GM23338 (cell line): ENCODE measurements at regions not wholly inside any gene's neighbourhood (a gene's known extent, or its start where the extent isn't known, plus 50 kb on each side); places are given as distances from the start of the nearest gene placed in this dataset.

Source experiments
- ATAC-seq: fragments of 200-7000 bp; cut with Tn5 transposase; 3 replicates; pipeline ENCODE4 v1.9.1; 2020
- DNase-seq: peaks from one replicate; pipeline ENCODE4 v3.0.0-alpha.2; 2015; ENCODE audit warnings: low spot score
- H2AFZ ChIP-seq: fragments of 200-600 bp; sonication (generic); 2 replicates; pipeline ENCODE4 v1.8.0; 2016; ENCODE audit warnings: antibody characterized with exemption, mild to moderate bottlenecking, moderate library complexity
- H3F3A ChIP-seq: fragments of 200-600 bp; sonication (generic); replicated peaks from 2 replicates; pipeline ENCODE4 v1.8.0; 2017; ENCODE audit warnings: antibody characterized with exemption, mixed run types, low read depth
- H3K27ac ChIP-seq: fragments of 200-600 bp; sonication (generic); 2 replicates; pipeline ENCODE4 v1.6.1; 2016; ENCODE audit warnings: low read depth
- H3K27me3 ChIP-seq: fragments of 200-600 bp; sonication (generic); 2 replicates; pipeline ENCODE4 v1.8.0; 2016; ENCODE audit warnings: mild to moderate bottlenecking, mixed run types, moderate library complexity; ENCODE audit not compliant: insufficient read depth
- H3K36me3 ChIP-seq: fragments of 200-600 bp; sonication (generic); 2 replicates; pipeline ENCODE4 v1.8.0; 2016; ENCODE audit warnings: mild to moderate bottlenecking; ENCODE audit not compliant: insufficient read depth
- H3K4me1 ChIP-seq: fragments of 200-600 bp; sonication (generic); 2 replicates; pipeline ENCODE4 v1.8.0; 2016; ENCODE audit warnings: mild to moderate bottlenecking, moderate library complexity; ENCODE audit not compliant: insufficient read depth
- H3K4me2 ChIP-seq: fragments of 200-600 bp; sonication (generic); 2 replicates; pipeline ENCODE4 v1.7.1; 2017; ENCODE audit warnings: mixed run types
- H3K4me3 ChIP-seq: fragments of 200-600 bp; sonication (generic); 2 replicates; pipeline ENCODE4 v1.6.1; 2016; ENCODE audit warnings: mixed run types
- H3K79me2 ChIP-seq: fragments of 200-600 bp; sonication (generic); replicated peaks from 2 replicates; pipeline ENCODE4 v1.8.0; 2017; ENCODE audit warnings: mild to moderate bottlenecking; ENCODE audit not compliant: insufficient read depth
- H3K9me2 ChIP-seq: fragments of 200-600 bp; sonication (generic); 2 replicates; pipeline ENCODE4 v1.8.0; 2017; ENCODE audit not compliant: insufficient read depth
- H4K20me1 ChIP-seq: fragments of 200-600 bp; sonication (generic); replicated peaks from 2 replicates; pipeline ENCODE4 v1.8.0; 2017; ENCODE audit warnings: mild to moderate bottlenecking; ENCODE audit not compliant: insufficient read depth
- H3K27ac Mint-ChIP-seq: 2 replicates; pipeline ENCODE4 v1.8.0; 2020; ENCODE audit warnings: inconsistent platforms, mild to moderate bottlenecking, moderate library complexity, mixed read lengths
- H3K27me3 Mint-ChIP-seq: 3 replicates; pipeline ENCODE4 v1.8.0; 2022; ENCODE audit warnings: low read depth, mild to moderate bottlenecking, moderate library complexity, mixed read lengths, inconsistent platforms; ENCODE audit not compliant: insufficient read depth, poor library complexity
- H3K36me3 Mint-ChIP-seq: 3 replicates; pipeline ENCODE4 v1.8.0; 2021; ENCODE audit warnings: low read depth, mild to moderate bottlenecking, inconsistent platforms, moderate library complexity, mixed read lengths
- H3K4me1 Mint-ChIP-seq: 3 replicates; pipeline ENCODE4 v1.8.0; 2020; ENCODE audit warnings: mild to moderate bottlenecking, inconsistent platforms, mixed read lengths
- H3K4me3 Mint-ChIP-seq: 3 replicates; pipeline ENCODE4 v1.8.0; 2021; ENCODE audit warnings: moderate library complexity, mild to moderate bottlenecking, inconsistent platforms, mixed read lengths
- H3K9me3 Mint-ChIP-seq: 3 replicates; pipeline ENCODE4 v1.8.0; 2020; ENCODE audit warnings: moderate library complexity, mild to moderate bottlenecking, inconsistent platforms, mixed read lengths
- CREB1 ChIP-seq: fragments of 250-450 bp; sonication (Bioruptor Pico); IDR thresholded peaks from 2 replicates; pipeline ENCODE4 v1.5.0; 2020; ENCODE audit warnings: low read depth, mild to moderate bottlenecking, moderate library complexity
- ETS1 ChIP-seq: IDR thresholded peaks from 2 replicates; pipeline ENCODE4 v1.6.1; 2016; ENCODE audit warnings: antibody characterized with exemption
- EZH2 ChIP-seq: fragments of 200-600 bp; sonication (generic); IDR thresholded peaks from one replicate; pipeline ENCODE4 v1.8.0; 2017; ENCODE audit warnings: antibody characterized with exemption, mild to moderate bottlenecking, low read depth; ENCODE audit not compliant: unreplicated experiment
- EZH2phosphoT487 ChIP-seq: fragments of 200-600 bp; sonication (generic); IDR thresholded peaks from one replicate; pipeline ENCODE4 v1.8.1; 2018; ENCODE audit warnings: antibody characterized with exemption; ENCODE audit not compliant: unreplicated experiment
- JUNB ChIP-seq: IDR thresholded peaks from one replicate; pipeline ENCODE4 v1.6.1; 2016; ENCODE audit warnings: antibody characterized with exemption; ENCODE audit not compliant: unreplicated experiment
- NANOG ChIP-seq: IDR thresholded peaks from 2 replicates; pipeline ENCODE4 v1.6.1; 2016; ENCODE audit warnings: antibody characterized with exemption, borderline replicate concordance
- POLR2AphosphoS5 ChIP-seq: IDR thresholded peaks from 2 replicates; pipeline ENCODE4 v1.6.1; 2016; ENCODE audit warnings: antibody characterized with exemption, low read depth
- REST ChIP-seq: IDR thresholded peaks from one replicate; pipeline ENCODE4 v1.6.1; 2018; ENCODE audit warnings: antibody characterized with exemption; ENCODE audit not compliant: unreplicated experiment
- STAT1 ChIP-seq: IDR thresholded peaks from one replicate; pipeline ENCODE4 v1.6.1; 2016; ENCODE audit warnings: antibody characterized with exemption; ENCODE audit not compliant: unreplicated experiment
- ZNF114 ChIP-seq: fragments of 250-450 bp; sonication (Bioruptor Pico); IDR thresholded peaks from 2 replicates; pipeline ENCODE4 v1.5.0; 2020; ENCODE audit warnings: mild to moderate bottlenecking, moderate library complexity
- ZNF331 ChIP-seq: fragments of 250-450 bp; sonication (Bioruptor Pico); IDR thresholded peaks from 2 replicates; pipeline ENCODE4 v1.5.0; 2020; ENCODE audit warnings: low read depth, mild to moderate bottlenecking, moderate library complexity
- TF ChIP-seq, protein P1 (sequence below): fragments of 250-450 bp; sonication (Bioruptor Pico); IDR thresholded peaks from 2 replicates; pipeline ENCODE4 v1.5.0; 2020; ENCODE audit warnings: mild to moderate bottlenecking, moderate library complexity
- TF ChIP-seq, protein P2 (sequence below), 2 experiments: fragments of 200-600 bp in 1 of 2; sonication (generic) in 1 of 2; conservative IDR thresholded peaks; 2 replicates each; pipeline versions ENCODE4 v1.5.1 to v1.6.1; 2016 to 2017; ENCODE audit warnings: antibody characterized with exemption in 2 of 2, low read depth in 2 of 2, mild to moderate bottlenecking in 2 of 2, moderate library complexity in 1 of 2

- DNase-seq (no peak), ATAC-seq (no peak)
- no peaks in the 10 kb centered on the region for H3K27me3 Mint-ChIP-seq
- Histone ChIP-seq H3K9me2 (peaks cover 6% of the 10 kb centered on the region; the same call in 1 of the 2 replicates), H3K4me1 (no peaks in the 10 kb centered on the region), H3K4me3 (no peak overlapping the region), H2AFZ (no peak overlapping the region), H3K36me3 (no peaks in the 10 kb centered on the region), H4K20me1 (no peaks in the 10 kb centered on the region), H3K4me2 (no peak overlapping the region), H3K79me2 (no peaks in the 10 kb centered on the region), H3F3A (no peaks in the 10 kb centered on the region), H3K27ac (no peak overlapping the region), H3K27me3 (no peaks in the 10 kb centered on the region)
- TF ChIP-seq EZH2 (no peak), ZNF114 (CRISPR knock-in tag) (no peak), EZH2phosphoT487 (no peak), STAT1 (no peak), JUNB (no peak), NANOG (no peak), ETS1 (no peak), CREB1 (no peak), REST (no peak), ZNF331 (no peak), POLR2AphosphoS5 (no peak)
- TF ChIP-seq, protein P1, sequence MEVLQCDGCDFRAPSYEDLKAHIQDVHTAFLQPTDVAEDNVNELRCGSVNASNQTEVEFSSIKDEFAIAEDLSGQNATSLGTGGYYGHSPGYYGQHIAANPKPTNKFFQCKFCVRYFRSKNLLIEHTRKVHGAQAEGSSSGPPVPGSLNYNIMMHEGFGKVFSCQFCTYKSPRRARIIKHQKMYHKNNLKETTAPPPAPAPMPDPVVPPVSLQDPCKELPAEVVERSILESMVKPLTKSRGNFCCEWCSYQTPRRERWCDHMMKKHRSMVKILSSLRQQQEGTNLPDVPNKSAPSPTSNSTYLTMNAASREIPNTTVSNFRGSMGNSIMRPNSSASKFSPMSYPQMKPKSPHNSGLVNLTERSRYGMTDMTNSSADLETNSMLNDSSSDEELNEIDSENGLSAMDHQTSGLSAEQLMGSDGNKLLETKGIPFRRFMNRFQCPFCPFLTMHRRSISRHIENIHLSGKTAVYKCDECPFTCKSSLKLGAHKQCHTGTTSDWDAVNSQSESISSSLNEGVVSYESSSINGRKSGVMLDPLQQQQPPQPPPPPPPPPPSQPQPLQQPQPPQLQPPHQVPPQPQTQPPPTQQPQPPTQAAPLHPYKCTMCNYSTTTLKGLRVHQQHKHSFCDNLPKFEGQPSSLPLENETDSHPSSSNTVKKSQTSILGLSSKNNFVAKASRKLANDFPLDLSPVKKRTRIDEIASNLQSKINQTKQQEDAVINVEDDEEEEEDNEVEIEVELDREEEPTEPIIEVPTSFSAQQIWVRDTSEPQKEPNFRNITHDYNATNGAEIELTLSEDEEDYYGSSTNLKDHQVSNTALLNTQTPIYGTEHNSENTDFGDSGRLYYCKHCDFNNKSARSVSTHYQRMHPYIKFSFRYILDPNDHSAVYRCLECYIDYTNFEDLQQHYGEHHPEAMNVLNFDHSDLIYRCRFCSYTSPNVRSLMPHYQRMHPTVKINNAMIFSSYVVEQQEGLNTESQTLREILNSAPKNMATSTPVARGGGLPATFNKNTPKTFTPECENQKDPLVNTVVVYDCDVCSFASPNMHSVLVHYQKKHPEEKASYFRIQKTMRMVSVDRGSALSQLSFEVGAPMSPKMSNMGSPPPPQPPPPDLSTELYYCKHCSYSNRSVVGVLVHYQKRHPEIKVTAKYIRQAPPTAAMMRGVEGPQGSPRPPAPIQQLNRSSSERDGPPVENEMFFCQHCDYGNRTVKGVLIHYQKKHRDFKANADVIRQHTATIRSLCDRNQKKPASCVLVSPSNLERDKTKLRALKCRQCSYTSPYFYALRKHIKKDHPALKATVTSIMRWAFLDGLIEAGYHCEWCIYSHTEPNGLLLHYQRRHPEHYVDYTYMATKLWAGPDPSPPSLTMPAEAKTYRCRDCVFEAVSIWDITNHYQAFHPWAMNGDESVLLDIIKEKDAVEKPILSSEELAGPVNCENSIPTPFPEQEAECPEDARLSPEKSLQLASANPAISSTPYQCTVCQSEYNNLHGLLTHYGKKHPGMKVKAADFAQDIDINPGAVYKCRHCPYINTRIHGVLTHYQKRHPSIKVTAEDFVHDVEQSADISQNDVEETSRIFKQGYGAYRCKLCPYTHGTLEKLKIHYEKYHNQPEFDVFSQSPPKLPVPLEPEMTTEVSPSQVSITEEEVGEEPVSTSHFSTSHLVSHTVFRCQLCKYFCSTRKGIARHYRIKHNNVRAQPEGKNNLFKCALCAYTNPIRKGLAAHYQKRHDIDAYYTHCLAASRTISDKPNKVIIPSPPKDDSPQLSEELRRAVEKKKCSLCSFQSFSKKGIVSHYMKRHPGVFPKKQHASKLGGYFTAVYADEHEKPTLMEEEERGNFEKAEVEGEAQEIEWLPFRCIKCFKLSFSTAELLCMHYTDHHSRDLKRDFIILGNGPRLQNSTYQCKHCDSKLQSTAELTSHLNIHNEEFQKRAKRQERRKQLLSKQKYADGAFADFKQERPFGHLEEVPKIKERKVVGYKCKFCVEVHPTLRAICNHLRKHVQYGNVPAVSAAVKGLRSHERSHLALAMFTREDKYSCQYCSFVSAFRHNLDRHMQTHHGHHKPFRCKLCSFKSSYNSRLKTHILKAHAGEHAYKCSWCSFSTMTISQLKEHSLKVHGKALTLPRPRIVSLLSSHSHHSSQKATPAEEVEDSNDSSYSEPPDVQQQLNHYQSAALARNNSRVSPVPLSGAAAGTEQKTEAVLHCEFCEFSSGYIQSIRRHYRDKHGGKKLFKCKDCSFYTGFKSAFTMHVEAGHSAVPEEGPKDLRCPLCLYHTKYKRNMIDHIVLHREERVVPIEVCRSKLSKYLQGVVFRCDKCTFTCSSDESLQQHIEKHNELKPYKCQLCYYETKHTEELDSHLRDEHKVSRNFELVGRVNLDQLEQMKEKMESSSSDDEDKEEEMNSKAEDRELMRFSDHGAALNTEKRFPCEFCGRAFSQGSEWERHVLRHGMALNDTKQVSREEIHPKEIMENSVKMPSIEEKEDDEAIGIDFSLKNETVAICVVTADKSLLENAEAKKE = no peak
- TF ChIP-seq, protein P2, sequence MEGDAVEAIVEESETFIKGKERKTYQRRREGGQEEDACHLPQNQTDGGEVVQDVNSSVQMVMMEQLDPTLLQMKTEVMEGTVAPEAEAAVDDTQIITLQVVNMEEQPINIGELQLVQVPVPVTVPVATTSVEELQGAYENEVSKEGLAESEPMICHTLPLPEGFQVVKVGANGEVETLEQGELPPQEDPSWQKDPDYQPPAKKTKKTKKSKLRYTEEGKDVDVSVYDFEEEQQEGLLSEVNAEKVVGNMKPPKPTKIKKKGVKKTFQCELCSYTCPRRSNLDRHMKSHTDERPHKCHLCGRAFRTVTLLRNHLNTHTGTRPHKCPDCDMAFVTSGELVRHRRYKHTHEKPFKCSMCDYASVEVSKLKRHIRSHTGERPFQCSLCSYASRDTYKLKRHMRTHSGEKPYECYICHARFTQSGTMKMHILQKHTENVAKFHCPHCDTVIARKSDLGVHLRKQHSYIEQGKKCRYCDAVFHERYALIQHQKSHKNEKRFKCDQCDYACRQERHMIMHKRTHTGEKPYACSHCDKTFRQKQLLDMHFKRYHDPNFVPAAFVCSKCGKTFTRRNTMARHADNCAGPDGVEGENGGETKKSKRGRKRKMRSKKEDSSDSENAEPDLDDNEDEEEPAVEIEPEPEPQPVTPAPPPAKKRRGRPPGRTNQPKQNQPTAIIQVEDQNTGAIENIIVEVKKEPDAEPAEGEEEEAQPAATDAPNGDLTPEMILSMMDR (conservative IDR thresholded peaks at IDR 0.05; ENCODE audit: low read depth in 2 of 2) = no peak
- no peaks in the 10 kb centered on the region for H3K9me3 Mint-ChIP-seq
- H3K4me1 Mint-ChIP-seq = no peaks in the 10 kb centered on the region
- no peak overlapping the region for H3K27ac Mint-ChIP-seq
- H3K36me3 Mint-ChIP-seq = no peaks in the 10 kb centered on the region
- no peak overlapping the region for H3K4me3 Mint-ChIP-seq
Measured at GRCh38 chr5:160976181-160976580, 124.2 kb upstream of the ATP10B start.
